ENCODE measurements at regions not wholly inside any gene's neighbourhood (a gene's known extent, or its start where the extent isn't known, plus 50 kb on each side); places are given as distances from the start of the nearest gene placed in this dataset.

GRCh38 chr4:41390661-41391060 is 133.9 kb downstream of the UCHL1 start:
- DNase-seq (ENCODE audit: low spot score): no peak

- DNase-seq (ENCODE audit: low spot score): no peak
Measured at GRCh38 chr4:41391271-41391670, 134.5 kb downstream of the UCHL1 start.

DNA sequence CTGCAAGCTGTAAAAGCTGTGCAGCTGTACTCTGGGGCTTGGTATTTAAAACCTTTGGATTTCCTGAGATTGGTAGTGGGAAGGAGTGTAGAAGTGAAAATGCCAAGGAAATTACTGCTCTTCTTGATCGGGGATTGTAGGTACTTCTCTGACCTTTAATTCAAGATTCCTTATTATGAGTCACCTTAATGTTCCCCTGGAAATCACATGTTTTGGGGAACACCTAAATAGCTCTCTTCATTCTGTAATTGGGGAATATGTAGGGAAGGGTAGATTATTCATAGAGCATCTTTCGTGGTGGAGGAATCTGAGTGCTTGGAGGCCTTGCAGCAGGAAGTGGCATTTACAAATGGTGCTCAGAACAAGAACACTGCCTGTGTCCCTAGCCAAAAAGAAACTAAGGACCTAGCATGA is 137.8 kb downstream of the UCHL1 start:
- DNase-seq (ENCODE audit: low spot score): no peak

DNA sequence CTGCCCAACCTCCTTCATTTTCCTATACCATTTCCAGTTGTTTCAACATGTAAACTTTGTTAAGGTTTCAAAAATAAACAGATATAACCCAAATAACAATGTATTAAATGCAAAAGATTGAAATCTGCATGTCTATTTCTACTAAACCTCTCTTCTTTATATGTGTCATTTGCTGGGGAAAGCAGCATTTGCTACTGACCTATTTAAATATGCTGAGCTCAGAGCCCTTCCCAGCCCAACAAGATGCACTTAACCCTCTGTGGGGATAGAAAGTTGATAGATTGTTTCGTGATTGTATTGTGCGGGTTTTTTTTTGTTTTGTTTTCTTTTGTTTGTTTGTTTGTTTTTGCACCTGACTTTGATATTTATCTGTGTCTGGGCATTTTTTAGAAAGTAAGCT is 139.5 kb downstream of the UCHL1 start:
- DNase-seq (ENCODE audit: low spot score): no peak

DNA sequence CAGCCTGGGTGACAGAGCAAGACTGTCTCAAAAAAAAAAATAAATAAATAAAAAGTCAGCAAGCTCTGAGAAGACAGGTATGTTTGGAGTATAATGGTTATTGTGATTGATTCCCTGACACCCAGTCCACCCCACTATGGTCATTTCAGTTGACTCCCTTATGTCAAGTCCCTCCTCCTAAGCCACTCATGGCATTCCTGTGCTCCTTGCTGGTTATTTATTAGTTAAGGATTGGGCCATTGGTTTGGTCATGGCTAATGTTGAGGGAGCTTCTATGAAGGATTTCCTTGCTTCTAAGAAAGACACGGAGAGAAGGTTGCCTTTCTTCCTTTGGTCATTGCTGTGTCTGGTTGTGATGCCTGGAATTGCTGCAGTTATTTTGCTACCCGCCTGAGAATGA is 140.1 kb downstream of the UCHL1 start:
- DNase-seq (ENCODE audit: low spot score): no peak

DNA sequence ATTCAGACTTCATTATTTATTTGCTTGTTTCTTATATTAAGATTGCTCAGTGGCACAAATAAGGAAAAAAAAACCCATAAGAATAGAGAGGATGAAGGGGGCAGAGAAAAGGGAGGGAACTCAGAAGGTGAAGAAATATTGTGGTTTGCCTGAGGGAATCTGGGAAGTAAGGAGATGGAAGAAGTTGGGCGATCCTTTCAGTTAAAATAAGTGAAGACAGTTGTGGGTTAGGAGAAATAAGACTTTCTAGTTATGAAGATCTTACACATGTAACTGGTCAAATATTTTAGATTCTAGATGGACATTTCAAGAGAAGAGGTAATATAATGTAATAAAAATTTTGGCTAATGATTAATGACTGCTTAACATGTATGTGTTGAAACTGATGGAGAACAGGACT is 138.7 kb upstream of the LIMCH1 start:
- no peak for DNase-seq (ENCODE audit: low spot score)

DNA sequence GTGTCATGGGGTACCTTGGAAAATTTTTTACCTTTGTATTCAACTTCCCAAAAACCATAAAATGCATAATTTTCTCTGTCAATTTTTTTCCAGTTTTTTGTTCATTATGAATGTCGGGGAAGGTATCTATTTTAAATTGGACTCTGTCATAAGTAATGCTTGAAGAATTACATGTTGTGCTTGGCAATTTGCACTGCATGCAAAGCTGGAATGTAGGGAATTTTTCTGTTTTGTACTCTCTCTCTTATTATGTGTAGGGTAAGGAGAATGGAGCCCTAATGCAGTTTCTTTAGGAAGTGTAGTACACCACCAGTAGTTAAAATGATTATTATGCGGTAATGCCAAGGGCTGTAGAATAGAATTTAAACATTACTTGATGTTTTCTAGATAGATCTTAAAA is 137.7 kb upstream of the LIMCH1 start:
- no peak for DNase-seq (ENCODE audit: low spot score)

GRCh38 chr4:41405464-41406112 is 132.4 kb upstream of the LIMCH1 start:
- DNase-seq (ENCODE audit: low spot score): no peak

DNA sequence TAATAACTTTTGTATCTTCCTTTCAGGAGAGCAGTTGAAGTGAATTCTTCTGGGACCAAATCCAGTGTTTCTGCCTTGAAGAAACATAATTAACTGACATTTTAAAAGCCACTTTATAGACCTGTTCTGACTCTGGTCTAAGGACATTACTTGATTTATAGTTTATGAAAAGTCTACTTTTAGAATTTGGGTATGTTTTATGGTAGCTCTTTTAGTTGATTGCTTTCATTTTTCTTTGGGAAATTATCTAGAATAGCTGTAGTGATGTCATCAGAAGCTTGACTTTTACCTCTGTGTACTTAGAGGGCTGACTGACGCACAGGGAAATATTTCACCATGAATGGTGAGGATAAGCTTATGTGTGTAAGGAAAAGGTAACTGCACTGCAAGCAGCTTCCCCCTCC is 131.8 kb upstream of the LIMCH1 start:
- DNase-seq (ENCODE audit: low spot score): no peak

DNA sequence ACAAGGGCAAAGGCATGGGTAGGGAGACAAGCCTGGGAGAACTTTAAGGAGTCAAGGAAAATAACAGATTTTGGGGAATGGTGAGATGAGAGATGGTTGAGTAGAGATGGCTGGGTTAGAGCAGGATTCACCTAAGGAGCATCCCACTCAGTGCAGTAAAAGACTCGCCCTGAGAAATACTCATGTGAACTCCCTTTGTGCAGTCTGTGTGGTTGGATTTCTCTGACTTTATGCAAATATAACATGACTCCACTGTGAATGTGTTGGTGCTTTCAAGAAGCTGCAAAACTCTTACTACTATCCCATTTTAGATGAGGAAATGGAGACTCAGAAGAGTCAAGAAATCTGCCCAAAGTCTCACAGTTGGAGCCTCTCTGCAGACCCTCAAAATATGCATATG is 129.8 kb upstream of the LIMCH1 start:
- no peak for DNase-seq (ENCODE audit: low spot score)

DNA sequence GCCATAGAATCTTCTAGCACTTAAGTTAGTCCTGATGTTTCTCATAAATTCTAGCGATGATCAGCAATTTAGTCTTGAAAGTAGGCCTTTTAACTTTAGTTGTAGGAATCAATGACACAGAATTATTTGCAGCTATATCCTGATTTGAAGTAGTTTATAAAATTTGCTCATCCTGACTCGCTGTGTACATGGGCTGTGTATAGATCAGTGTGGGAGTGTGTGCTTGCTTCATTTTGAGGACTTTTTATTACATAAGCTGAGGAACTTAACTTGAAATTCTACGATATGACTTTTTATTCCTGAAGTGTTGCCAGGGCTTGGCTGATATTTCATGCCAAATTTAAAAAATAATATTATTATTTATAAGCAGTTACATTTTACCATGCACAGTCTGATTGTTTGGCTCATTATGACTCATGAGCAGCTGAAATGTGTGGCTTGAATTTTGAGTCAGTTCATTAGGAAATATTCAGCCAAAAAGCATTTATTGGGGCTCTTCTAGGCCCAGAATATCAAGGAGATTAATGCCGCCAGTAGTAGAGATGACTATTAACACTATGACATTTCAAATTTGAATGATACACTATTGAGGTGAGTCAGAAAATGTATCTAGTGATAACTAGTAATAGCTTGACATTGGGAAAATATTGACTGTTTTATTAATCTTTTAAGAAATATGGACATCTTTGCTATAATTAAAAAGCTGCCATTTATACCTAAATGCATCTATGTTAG is 128.9 kb upstream of the LIMCH1 start:
- DNase-seq (ENCODE audit: low spot score): no peak

DNA sequence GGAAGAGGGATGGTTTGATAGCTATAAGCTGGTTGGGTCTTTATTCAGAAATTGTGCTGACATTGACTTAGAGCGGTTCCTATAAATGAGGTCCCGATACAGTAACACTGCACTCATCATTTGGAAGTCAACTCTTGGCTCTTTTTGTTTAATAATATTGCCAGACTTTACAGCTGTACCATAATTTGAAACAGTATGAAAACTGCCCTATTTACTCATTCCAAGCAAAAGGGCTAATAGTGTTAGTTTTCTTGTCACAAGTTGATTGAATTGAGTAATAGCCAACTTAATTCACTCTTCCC is 128.4 kb upstream of the LIMCH1 start:
- no peak for DNase-seq (ENCODE audit: low spot score)

- DNase-seq (ENCODE audit: low spot score): no peak
Measured at GRCh38 chr4:41410049-41410448, 127.9 kb upstream of the LIMCH1 start.

DNA sequence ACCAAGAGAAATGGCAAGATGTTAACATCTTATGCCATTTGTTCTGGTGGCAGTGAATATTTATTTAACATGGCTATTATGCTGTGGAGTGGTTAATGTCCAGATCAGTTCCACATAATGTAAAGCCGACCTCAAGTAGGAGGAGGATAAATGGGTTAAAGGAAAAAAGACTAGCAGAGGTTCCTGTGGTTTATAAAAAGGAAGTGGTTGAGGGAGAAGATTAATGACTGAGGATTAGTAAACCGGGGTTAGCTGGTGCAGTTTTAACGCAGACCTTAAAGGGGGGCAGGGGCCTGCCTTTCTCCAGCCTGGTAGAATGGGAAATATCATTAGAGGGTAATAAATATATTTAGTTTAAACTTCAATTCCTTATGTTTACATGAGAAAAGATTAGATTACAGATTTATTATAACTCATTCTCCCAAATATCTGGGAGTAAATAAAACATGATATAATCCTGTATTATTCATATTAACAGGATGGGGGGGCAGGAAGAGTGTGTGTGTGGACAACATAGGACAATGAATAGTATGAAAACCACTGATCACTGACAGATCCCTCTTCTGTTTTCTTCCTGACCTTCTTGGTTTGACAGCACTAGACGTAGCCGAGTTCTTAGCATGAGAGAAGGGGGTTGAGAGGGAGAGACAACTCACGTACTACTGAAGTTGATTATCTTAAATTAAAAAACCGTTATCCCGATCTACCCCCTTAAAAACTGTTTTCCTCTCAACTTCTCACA is 124.1 kb upstream of the LIMCH1 start:
- no peak for DNase-seq (ENCODE audit: low spot score)

DNA sequence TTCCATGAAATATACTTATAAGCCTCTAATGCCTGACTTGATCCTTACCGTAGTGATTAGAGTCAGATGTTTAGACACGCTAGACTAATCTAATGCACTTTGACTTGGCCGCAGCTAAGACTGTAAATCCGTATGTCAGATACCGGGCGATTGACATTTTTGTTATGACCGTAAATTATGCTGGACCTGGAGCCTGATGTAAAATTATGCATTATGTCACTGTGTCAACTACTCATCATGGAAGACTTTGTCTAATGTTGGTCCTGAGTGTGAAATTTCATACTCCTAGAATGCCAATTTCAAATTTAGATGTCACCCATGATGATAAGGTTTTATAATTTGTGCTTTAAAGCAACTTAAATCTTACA is 123.6 kb upstream of the LIMCH1 start:
- no peak for DNase-seq (ENCODE audit: low spot score)

GRCh38 chr4:41418444-41418843 is 119.5 kb upstream of the LIMCH1 start:
- DNase-seq (ENCODE audit: low spot score): peak; percentile 72

- no peak for DNase-seq (ENCODE audit: low spot score)
Measured at GRCh38 chr4:41420541-41420940, 117.4 kb upstream of the LIMCH1 start.

DNA sequence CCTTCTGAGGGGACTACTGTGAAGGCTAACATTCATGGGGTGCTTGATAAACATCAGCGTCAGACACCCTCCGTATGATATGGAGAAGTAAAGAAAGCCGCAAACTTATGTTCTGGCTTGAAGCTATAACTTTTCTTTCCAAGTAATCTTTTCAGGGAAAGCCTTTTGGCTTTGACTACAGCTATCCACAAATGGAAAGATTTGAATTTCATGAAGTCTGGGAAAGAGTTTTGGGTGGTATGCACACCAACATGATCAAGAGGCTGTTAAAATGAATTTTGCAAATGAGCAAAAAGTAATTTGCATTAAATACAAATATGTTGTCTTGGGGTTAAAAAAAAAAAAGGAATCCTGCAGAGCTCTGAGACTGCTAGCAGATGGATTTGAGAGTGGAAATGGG is 114.8 kb upstream of the LIMCH1 start:
- no peak for DNase-seq (ENCODE audit: low spot score)

- no peak for DNase-seq (ENCODE audit: low spot score)
Measured at GRCh38 chr4:41424522-41424921, 113.4 kb upstream of the LIMCH1 start.

GRCh38 chr4:41425650-41426049 is 112.3 kb upstream of the LIMCH1 start:
- no peak for DNase-seq (ENCODE audit: low spot score)

DNA sequence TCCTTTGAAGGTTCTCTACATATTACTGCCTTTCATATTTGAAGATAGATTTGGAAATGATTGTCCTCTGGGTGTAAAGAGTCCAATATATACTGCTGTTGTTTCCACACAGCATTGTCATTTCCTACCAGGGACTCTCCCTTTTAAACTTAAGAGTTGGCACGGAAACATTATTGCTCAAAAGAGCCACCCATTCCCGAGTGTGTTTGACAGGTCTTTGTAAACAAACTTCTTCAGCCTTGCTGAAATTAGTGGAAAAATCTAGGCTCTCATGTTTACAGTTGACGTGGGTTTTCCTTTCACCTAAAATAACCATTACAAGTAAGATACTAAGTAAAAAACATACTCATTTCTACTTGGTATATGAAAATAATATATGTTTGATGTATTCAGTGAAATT is 111.4 kb upstream of the LIMCH1 start:
- no peak for DNase-seq (ENCODE audit: low spot score)

DNA sequence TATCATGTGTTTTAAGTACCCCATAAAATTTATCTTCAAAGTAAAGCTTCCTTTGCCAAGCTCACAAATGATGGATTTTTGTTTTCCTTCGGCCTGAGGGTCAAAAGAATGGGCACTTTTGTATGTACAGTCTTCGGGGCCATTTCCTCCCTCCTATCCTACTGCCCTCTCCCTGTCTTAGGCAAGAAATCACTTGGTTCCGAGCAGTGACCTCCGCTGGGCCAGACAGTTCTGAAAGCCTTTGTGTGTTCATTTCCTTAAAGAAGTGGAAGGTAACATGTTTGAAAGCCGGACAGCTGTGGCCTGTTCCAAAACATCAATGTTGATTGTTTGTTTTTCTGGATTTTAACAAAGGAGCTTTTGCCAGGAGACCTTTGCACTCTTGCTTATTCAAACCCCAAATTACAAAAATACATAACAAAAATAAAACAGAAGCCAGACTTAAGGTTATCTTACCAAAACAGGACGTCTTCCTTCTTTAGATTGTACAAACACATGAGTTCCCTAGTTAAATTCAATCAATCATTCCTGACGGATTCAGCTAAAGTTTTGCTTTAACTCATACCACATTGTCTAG is 110.6 kb upstream of the LIMCH1 start:
- no peak for DNase-seq (ENCODE audit: low spot score)

- DNase-seq (ENCODE audit: low spot score): no peak
Measured at GRCh38 chr4:41427931-41428600, 109.9 kb upstream of the LIMCH1 start.

Measured in Ammon's horn (tissue), 1 donor.